B cell (primary cell): ENCODE measurements at regions not wholly inside any gene's neighbourhood (a gene's known extent, or its start where the extent isn't known, plus 50 kb on each side); places are given as distances from the start of the nearest gene placed in this dataset.

Source experiments
- ATAC-seq: fragments of 200-7000 bp; cut with Tn5 transposase; one replicate; pipeline ENCODE4 v1.10.0; 2021; ENCODE audit warnings: low read depth, mild to moderate bottlenecking, moderate number of reproducible peaks, moderate library complexity
- CTCF ChIA-PET: fragments of 350-600 bp; sonication (Branson Sonifier 250); formaldehyde crosslinking; loops from one replicate; lab custom pipeline; 2021; ENCODE audit warnings: antibody characterized with exemption, inconsistent platforms; lab: Charles Lee
- POLR2A ChIA-PET: fragments of 350-600 bp; sonication (Branson Sonifier 250); formaldehyde crosslinking; loops from one replicate; lab custom pipeline; 2021; ENCODE audit warnings: antibody characterized with exemption; lab: Charles Lee
- DNase-seq: peaks from one replicate; pipeline ENCODE4 v3.0.0; 2013
- H2AFZ ChIP-seq: 2 replicates; pipeline ENCODE4 v1.6.1; 2012; ENCODE audit warnings: mild to moderate bottlenecking, low read depth, low read length; ENCODE audit not compliant: insufficient read depth, poor library complexity, severe bottlenecking
- H3K27ac ChIP-seq, 2 donors: 1 replicate in 1 of 2; 2 replicates in 1 of 2; pipeline ENCODE4 v1.5.1; 2012 to 2013; ENCODE audit warnings: low read length in 2 of 2, mild to moderate bottlenecking in 2 of 2, moderate library complexity in 1 of 2
- H3K27me3 ChIP-seq, 4 experiments: fragments of 200-600 bp in 1 of 4; sonication (generic) in 1 of 4; replicated peaks in 1 of 4; 1 replicate in 2 of 4; 2 replicates in 2 of 4; pipeline versions ENCODE4 v1.6.1 to v1.7.0; 2013 to 2016; ENCODE audit warnings: low read length in 3 of 4, mild to moderate bottlenecking in 2 of 4, mixed read lengths in 1 of 4, moderate library complexity in 1 of 4; ENCODE audit not compliant: insufficient read depth in 4 of 4, control insufficient read depth in 3 of 4; ENCODE audit errors: control extremely low read depth in 1 of 4
- H3K36me3 ChIP-seq, 2 experiments: replicated peaks in 1 of 2; 1 replicate in 1 of 2; 2 replicates in 1 of 2; pipeline versions ENCODE4 v1.6.1 to v1.7.1; 2013; ENCODE audit warnings: low read length in 1 of 2; ENCODE audit not compliant: insufficient read depth in 2 of 2, control insufficient read depth in 1 of 2; ENCODE audit errors: control extremely low read depth in 1 of 2, extremely low read depth in 1 of 2
- H3K4me1 ChIP-seq, 2 donors: fragments of 200-600 bp in 1 of 2; sonication (generic) in 1 of 2; 1 replicate in 1 of 2; 2 replicates in 1 of 2; pipeline versions ENCODE4 v1.5.1 to v1.6.1; 2013 to 2017; ENCODE audit warnings: low read length in 2 of 2; ENCODE audit not compliant: control insufficient read depth in 2 of 2, insufficient read depth in 2 of 2
- H3K4me2 ChIP-seq: replicated peaks from 2 replicates; pipeline ENCODE3; 2012; ENCODE audit warnings: mild to moderate bottlenecking, low read depth, low read length; ENCODE audit not compliant: poor library complexity, severe bottlenecking
- H3K4me3 ChIP-seq, 5 experiments: fragments of 200-600 bp in 1 of 5; sonication (generic) in 1 of 5; 1 replicate in 3 of 5; 2 replicates in 2 of 5; pipeline versions ENCODE4 v1.5.1 to v1.7.0; 2011 to 2016; ENCODE audit warnings: low read length in 4 of 5, mild to moderate bottlenecking in 4 of 5, low read depth in 2 of 5, control low read depth in 1 of 5, moderate library complexity in 1 of 5; ENCODE audit not compliant: insufficient read depth in 1 of 5; ENCODE audit errors: control extremely low read depth in 1 of 5, extremely low read depth in 1 of 5
- H3K79me2 ChIP-seq: fragments of 200-600 bp; sonication (generic); one replicate; pipeline ENCODE4 v1.6.0; 2016; ENCODE audit warnings: low read length; ENCODE audit not compliant: control insufficient read depth, insufficient read depth
- H3K9ac ChIP-seq: fragments of 200-600 bp; sonication (generic); 2 replicates; pipeline ENCODE4 v1.6.1; 2017; ENCODE audit warnings: mild to moderate bottlenecking, low read length, moderate library complexity
- H3K9me3 ChIP-seq, 3 donors: one replicate each; pipeline versions ENCODE4 v1.6.1 to v1.7.1; 2013; ENCODE audit warnings: low read length in 2 of 3; ENCODE audit not compliant: control insufficient read depth in 2 of 3, insufficient read depth in 1 of 3; ENCODE audit errors: control extremely low read depth in 1 of 3
- H4K20me1 ChIP-seq: 2 replicates; pipeline ENCODE4 v1.6.0; 2012; ENCODE audit warnings: mild to moderate bottlenecking, low read length; ENCODE audit not compliant: insufficient read depth, control insufficient read depth, poor library complexity, severe bottlenecking
- H3K27ac Mint-ChIP-seq: one replicate; pipeline ENCODE4 v1.8.0; 2021; ENCODE audit warnings: mixed read lengths
- H3K27me3 Mint-ChIP-seq: one replicate; pipeline ENCODE4 v1.8.0; 2021; ENCODE audit warnings: mixed read lengths
- H3K4me1 Mint-ChIP-seq: one replicate; pipeline ENCODE4 v1.8.0; 2021; ENCODE audit warnings: mixed read lengths
- H3K4me3 Mint-ChIP-seq: one replicate; pipeline ENCODE4 v1.8.0; 2021; ENCODE audit warnings: mixed read lengths
- H3K9me3 Mint-ChIP-seq: one replicate; pipeline ENCODE4 v1.8.0; 2022; ENCODE audit warnings: mixed read lengths; ENCODE audit not compliant: insufficient read depth
- CTCF ChIP-seq: fragments of 200-600 bp; IDR thresholded peaks from one replicate; pipeline ENCODE4 v1.8.0; 2022; ENCODE audit warnings: antibody characterized with exemption, mild to moderate bottlenecking
- EZH2 ChIP-seq: IDR thresholded peaks from 2 replicates; pipeline ENCODE4 v1.6.1; 2012; ENCODE audit warnings: borderline replicate concordance, low read depth, mild to moderate bottlenecking, moderate library complexity, low read length; ENCODE audit not compliant: insufficient read depth, poor library complexity, severe bottlenecking
- WGBS: methylation state at CpG from one replicate; pipeline ENCODE4 v1.1.5; 2013; ENCODE audit warnings: missing lambda C conversion rate; ENCODE audit not compliant: insufficient coverage; 5-methylcytosine and 5-hydroxymethylcytosine counted together
- intact Hi-C: fragments of 100-400 bp; cut with micrococcal nuclease; formaldehyde crosslinking; loops from one replicate; pipeline ENCODE4 v1.10.0; 2022

DNA sequence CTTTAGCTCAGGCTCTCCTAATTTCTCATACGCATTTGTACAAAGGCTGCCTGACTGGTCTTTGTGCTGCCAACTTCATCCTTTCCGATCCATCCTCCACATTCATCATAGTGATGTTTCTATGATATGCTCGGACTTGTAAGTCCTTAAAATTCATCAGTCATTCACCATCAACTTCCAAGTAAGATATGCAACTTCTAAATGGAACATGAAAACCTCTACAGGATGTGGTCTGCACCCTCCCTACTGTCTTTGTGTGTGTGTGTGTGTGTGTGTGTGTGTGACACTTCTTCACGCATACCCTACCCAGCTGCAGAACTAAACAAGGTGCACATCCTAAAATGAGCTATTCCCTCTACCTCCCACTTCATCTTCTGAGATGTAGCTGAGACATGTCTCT, 397.9 kb upstream of the NR5A2 start:
- H3K9me3 ChIP-seq: no peaks in the 10 kb centered on the region
- H3K4me3 Mint-ChIP-seq: no peak overlapping the region
- peaks cover 0 to 8% (median 1%) of the 10 kb centered on the region in 4 experiments for H3K27me3 ChIP-seq
- intact Hi-C loops: no loop called here
- no peak for DNase-seq
- POLR2A ChIA-PET: no interaction called here
- H3K4me1 ChIP-seq: no peaks in the 10 kb centered on the region
- no peaks in the 10 kb centered on the region for H3K36me3 ChIP-seq
- H2AFZ ChIP-seq: no peak overlapping the region
- H3K9ac ChIP-seq: no peak overlapping the region
- H3K27me3 Mint-ChIP-seq: peaks cover 23% of the 10 kb centered on the region
- TF ChIP-seq EZH2: no peak
- TF ChIP-seq CTCF: no peak
- H3K4me3 ChIP-seq: no peak overlapping the region
- H3K27ac Mint-ChIP-seq: no peak overlapping the region
- peaks cover 3% of the 10 kb centered on the region for H3K4me1 Mint-ChIP-seq
- CTCF ChIA-PET: no interaction called here
- peaks cover 2% of the 10 kb centered on the region for H3K9me3 Mint-ChIP-seq
- WGBS: 100% methylated on average over 1 of the region's 4 CpGs
- no peaks in the 10 kb centered on the region for H3K79me2 ChIP-seq
- H3K27ac ChIP-seq: no peak overlapping the region
- H4K20me1 ChIP-seq: no peaks in the 10 kb centered on the region
- no peak overlapping the region for H3K4me2 ChIP-seq
- ATAC-seq: no peak

DNA sequence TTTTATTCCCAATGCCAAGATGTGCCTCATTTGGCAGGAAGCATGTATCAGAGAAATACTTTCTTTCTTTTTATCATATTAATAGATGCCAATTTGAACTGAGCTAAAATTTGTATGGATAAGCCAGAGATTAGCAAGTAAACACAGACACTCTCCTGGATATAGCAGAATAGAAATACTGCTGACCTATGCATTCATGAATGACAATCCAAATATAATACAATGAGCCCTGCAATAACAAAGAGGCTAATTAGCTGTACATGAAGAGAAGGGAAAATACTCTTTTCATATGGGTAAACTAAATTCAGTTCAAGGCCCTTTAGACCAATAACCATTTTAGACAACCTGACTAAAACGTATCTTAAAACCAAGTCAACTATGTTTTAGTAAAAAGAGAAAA, 388.1 kb upstream of the NR5A2 start:
- Mint-ChIP-seq H3K4me3 (no peak overlapping the region), H3K27ac (no peak overlapping the region), H3K9me3 (peaks cover 4% of the 10 kb centered on the region), H3K4me1 (no peaks in the 10 kb centered on the region), H3K27me3 (peaks cover 10% of the 10 kb centered on the region)
- Histone ChIP-seq H3K9ac (no peak overlapping the region), H3K27ac (no peak overlapping the region), H4K20me1 (no peaks in the 10 kb centered on the region), H3K79me2 (no peaks in the 10 kb centered on the region), H3K4me2 (no peak overlapping the region), H2AFZ (no peak overlapping the region), H3K4me3 (no peak overlapping the region), H3K4me1 (no peaks in the 10 kb centered on the region), H3K27me3 (no peaks in the 10 kb centered on the region), H3K36me3 (no peaks in the 10 kb centered on the region), H3K9me3 (no peaks in the 10 kb centered on the region)
- no peak for DNase-seq
- no peak for TF ChIP-seq EZH2
- TF ChIP-seq CTCF: no peak
- WGBS: no CpG with 5 or more reads among the region's 1 CpG
- no peak for ATAC-seq
- ChIA-PET CTCF (no interaction called here), POLR2A (no interaction called here)
- intact Hi-C loops: no loop called here
